ENCODE measurements at regions not wholly inside any gene's neighbourhood (a gene's known extent, or its start where the extent isn't known, plus 50 kb on each side); places are given as distances from the start of the nearest gene placed in this dataset.

DNA sequence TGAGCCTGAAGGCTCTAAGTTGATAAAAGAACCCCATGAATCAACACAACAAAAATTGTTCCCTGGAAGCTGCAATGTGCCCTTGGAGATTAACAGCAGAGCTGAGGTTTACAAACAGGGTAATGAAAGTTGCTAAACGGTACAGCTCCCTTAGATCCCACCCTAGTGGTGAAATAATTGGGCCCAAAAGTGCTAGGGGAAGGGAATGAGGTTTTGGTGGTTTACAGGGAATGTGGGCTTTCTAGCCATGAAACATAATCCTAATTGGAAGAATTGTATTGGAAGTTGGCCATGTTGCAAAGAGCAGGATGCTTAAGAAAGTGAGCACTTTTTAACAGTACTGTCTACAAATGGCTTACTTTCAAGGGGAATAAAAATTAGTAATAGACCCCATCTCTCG, 180.2 kb upstream of the SMIM21 start:
- peak; percentile 40 for DNase-seq (ENCODE audit: low spot score)

DNA sequence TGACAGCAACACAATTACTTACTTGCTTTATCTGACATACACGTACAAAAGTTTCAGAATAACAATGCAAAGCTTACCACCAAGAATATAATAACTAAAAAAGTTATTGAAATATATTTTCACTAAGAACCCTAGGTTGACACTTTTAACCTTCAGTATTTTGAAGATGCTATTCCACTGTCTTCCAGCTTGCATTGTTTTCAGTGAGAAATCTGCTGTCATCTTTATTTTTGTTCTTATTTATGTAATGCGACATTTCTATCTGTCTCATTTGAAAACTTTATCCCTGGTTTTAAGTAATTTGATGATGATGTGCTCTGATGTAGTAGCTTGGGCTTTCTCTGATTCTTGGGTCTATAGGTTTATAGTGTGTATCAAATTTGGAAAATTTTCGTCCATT, 165.0 kb upstream of the SMIM21 start:
- DNase-seq (ENCODE audit: low spot score) = no peak

DNA sequence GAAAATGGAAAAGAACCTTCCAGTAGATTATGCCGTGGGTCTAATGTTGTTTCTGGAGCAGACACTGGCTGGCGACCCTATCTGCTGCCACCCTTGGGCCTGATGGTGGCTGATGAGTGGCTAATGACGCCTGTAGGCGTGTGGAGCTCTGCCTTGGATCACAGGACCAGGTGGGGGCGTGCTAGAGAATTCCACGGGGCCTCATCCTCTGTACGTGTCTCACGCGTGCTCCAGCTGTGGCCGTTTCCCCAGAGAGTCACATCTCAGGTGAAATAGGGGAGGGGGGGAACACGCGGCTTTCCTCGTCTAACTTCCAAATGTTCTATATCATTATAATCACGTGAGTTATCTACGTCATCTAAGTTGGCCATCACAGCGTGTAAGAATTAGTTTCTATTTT, 160.9 kb upstream of the SMIM21 start:
- DNase-seq (ENCODE audit: low spot score) = no peak

DNA sequence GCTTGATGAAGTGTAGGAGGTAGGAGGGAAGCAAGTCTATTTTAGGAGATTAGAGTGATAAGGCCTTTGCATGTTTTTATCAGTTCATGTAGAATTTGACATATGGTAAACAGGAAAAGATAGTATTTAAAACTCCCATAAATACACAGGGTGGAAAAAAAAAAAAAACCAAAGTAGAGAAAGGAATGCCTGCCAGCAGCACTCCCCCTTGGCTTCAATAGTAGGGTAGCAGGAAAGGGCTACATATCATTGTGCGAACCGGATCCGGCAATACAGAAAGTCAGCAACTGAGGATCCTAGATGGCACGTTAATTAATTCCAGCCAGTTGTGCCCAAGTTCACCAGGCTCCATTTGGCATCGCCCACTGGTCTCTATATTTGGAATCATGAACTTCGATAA, 159.6 kb upstream of the SMIM21 start:
- DNase-seq (ENCODE audit: low spot score) = no peak

DNA sequence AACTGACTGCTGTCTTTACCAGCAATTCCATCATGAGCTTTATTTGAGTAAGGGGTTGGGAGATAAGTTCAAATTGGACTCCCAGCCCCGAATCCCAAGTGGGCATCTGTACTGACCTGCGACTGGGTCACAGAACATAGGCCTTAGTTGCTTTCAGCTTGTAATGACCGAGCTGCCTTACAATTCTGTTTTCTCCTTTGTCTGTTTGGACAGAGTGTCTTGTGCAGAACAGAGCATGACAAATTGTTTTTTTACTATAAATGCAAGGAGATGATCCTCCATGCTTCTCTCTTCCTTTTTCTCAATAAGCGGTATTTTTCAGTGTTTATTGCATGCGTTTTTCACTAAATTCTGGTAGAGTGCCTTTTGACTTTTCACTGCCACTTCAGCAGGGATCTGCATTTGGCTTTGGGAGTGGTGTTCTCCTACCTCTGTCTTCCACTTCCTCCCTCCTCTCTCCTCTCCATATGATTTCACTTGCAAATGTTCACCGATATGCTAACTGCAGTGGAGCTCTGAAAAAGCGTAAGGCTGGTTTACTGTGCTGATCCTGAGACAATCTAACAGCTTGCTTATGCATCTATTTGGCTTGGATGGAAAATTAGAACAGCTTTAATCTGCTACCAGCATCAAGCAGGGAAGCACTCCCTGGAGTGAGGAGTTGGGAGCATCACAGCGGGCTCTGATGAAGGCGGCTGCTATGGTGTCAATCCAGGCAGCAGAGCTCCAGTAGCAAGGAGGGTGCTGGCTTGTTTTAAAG, 158.8 kb upstream of the SMIM21 start:
- DNase-seq (ENCODE audit: low spot score) = no peak

DNA sequence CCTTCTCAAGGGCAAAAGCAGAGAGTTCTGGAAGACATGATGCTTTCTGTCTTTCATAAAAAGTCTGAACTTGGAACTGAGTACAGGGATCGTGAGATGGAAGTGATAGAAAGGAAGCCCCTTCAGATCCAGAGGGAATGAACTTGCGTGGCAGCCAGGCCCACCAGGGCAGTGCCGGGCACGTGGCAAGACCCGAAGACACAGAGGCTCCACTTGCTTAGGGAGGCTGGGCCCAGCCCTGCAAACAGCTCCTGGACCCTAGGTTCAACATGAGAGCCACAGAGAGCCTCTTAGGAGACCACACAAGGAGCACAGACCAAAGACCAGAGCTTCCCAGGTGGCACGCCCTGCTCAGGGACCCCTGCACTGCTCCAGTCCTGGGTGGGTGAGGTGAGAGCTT, 155.4 kb upstream of the SMIM21 start:
- no peak for DNase-seq (ENCODE audit: low spot score)

DNA sequence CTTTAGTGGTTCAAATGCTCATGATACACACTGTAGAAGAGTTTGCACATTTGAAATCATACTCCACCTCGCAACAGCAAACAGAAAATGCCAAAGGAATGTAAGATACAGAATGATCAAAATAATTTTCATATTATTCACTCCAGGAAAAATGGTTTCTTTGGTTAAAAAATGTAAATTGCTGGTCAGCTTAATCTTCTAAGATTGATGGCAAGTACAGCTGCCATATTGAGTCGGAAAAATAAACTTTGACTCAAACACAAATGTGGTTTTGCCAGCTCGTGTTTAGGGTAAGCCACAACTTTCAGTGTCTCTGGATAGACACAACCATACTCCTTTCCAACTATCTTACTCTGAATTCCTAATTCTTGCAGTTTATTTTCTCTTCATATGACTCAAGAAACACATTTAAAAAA, 154.9 kb upstream of the SMIM21 start:
- peak; percentile 73 for DNase-seq (ENCODE audit: low spot score)

DNA sequence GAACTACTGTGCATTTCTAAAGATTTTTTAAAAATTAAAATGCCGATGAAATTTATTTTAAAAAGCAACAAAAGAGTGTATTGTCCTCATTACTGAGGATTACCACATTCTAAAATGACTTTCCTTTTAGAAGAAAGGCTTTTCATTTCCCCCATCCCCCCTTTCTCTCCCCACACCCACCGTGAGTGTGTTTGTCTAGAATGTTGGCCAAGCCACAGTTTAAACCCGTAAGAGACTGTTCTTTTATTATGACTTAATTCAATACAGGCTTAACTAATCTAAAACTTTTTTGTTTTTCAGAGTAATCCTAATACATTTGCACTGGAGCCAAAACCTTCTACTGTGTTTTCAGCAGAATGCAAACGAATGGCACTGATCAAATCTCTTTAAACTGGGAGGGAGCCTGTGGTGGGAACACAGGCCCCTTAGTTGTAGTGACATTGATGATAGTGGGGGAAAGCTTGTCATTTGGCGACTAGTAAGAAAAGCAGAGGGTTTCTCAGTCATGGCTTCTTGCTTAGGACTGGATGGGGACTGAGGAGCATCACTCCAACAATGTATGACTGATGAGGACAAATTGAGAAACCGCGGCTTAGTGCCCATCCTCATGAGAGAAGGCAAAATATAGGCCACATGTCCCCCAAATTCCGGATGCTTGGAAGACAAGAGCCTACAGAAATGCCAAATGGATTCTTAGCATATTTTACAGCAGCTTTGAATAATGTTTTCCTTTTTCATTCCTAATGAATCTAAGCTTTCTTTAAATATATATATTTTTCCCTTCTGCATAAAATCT, 154.0 kb upstream of the SMIM21 start:
- DNase-seq (ENCODE audit: low spot score) = peak; percentile 38

DNA sequence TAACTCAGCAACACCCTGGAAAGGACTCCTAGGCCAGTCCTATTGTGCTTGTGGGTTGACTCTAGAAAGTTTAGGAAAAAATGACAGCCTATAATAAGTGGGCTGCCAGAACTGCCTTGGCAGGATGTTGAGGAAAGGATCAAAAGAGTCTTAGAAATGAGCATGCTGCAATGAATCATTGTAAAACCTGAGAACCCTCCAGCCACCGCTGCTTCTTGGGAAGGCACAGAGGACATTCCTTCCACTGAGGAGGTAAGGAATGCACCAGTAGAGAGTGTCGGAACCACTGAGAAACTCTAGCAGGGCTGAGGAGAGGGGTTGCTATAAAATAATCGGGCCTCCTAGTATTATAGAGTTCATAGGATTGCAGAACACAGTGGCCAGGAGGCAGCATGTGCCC, 146.7 kb upstream of the SMIM21 start:
- DNase-seq (ENCODE audit: low spot score) = peak; percentile 35

DNA sequence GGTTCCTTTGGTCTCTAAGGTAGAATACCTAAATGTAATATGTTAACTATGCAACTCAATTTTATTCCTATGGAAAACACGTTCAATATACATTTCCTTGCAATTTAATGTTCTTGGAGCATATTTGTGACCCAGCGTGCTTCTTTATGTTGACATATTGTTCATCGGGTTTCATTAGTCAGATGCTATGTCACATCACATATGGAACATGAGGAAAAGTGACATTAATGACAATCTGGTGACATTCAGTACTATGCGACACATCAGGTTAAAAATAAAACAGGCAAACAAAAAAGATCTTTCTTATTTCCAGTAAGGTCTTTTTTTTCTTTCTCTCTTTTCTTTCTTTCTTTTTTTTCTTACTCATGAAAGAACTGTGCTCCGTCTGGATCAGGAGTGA, 135.6 kb upstream of the SMIM21 start:
- no peak for DNase-seq (ENCODE audit: low spot score)

DNA sequence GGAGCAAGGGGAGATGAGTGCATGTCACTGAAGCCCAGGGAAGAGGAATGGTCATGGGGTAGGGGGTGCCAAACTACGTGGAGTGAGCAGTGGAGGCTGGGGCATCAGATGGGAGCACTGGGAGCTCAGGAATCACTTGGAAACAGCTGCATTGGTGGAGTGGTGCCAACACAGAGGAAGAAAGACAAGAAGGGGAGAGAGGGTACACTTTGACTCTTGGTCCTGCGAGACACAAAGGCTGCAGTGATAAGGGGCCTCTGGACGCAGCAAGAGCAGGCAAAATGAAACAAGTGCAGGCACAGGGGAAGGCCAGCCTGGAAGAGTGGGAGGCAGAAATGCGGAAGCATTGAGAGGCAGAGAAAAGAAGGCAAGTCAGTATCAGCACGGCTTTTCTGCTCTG, 134.7 kb upstream of the SMIM21 start:
- no peak for DNase-seq (ENCODE audit: low spot score)

DNA sequence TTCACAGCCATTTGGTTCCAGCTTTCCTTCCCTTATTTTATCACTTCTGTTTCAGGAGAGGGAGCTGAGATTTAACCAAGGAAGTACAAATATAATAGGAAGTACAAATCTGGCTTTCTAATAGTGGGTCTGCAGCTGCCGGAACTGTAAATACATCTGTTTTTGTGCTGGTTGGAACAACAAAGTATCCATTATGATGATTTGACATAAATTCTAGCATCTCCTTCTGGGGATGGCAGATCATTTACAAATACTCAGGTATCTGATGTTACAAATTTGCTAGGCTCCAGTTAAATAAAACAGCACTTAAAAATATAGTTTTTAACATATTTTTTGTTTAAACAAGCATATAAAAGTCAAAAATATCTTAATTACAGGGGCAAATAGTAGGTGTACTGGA, 131.3 kb upstream of the SMIM21 start:
- no peak for DNase-seq (ENCODE audit: low spot score)

DNA sequence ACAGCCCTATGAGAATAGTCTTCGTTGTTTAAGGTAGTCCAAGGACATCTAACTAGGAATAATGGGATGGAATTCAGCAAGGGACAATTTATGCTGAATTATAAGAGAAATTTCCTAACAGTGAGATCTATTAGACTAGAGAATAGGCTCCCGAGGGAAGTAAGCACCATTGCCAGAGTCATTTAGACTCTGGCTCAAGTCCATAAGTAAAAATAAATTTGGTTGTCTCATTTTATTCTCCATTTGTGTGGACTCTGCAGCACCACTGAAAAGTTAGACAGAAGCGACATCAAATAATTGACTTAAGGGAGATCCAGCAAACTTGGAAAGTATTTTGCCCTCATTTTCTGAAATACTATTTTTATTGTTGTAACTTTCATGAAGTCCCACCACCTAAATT, 129.3 kb upstream of the SMIM21 start:
- no peak for DNase-seq (ENCODE audit: low spot score)

DNA sequence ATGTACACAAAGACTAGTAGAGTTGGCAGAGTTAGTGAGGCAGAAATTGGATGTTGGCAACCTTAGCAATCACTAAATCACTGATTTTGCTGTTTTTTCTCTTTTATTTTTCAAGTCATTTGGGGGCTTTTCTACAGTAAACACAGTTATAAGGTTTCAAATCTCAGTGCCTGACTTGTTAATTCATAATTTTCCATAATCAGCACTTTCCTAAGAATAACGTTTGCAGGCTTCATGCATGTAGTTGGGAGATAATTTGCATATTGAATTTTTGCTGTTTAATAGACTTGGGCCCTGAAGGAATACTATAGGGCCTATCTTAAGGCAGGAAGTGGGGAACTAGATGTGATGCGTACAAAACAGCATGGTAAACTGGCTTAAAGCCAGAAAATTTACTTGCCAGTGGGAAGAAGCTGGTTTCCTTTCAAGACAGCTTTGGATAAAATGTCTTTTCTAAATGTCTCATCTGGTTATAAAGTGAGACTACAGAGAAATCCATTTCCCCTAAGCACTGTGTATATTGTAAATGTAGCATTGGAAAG, 127.2 kb upstream of the SMIM21 start:
- DNase-seq (ENCODE audit: low spot score) = no peak

DNA sequence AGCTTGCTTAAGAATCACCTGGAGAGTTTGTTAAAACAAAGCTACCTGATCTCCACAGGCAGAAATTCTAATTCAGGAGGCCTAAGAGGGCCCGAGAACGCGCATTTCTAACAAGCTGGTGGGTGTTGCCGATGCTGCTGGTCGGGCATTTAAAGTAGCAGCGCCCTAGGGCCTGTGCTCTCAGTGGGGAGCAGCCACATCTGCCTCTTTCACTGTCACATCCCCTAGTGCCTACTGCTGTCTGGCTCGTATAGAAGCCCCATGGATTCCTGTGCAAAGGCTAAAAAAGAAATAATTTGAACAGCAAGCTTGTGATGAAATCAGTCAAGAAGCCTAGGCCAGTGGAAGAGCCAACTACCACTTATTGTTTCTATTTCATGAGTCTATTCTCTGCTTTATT, 126.7 kb upstream of the SMIM21 start:
- DNase-seq (ENCODE audit: low spot score) = no peak

DNA sequence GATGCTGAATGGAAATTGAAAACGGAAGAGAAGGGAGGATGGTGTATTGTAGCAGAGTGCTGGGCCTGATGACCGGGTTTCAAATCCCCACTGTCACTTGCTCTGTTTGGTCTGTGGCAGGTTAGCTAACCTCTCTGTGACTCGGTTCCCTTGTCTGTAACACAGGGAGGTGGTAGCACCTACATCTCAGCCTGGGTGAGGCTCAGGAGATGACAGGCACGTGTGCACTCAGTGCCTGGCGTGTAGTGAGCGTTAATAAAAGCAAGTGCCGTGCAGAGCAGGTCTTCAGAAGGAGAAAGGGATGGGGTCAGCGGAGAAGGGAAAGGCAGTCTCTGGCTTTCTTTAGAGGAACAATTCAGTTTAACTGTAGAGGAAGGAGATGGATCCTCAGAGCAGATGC, 125.5 kb upstream of the SMIM21 start:
- no peak for DNase-seq (ENCODE audit: low spot score)

DNA sequence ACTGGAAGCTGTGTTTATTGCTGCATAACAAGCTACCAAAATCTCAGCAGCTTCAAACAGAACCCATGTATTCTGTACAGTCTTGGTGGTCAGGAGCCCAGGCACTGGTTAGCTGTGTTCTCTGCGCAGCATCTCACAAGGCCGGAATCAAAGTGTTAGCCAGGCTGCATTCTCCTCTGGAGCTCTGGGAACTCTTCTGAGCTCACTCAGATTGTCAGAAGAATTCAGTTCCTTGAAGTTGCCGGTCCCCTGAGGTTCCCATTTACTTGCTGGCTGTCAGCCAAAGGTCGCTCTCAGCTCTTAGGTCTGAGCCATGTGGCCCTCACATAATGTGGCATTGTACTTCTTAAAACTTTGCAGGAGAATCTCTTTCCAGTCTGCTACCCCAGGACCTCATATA, 123.6 kb upstream of the SMIM21 start:
- DNase-seq (ENCODE audit: low spot score) = no peak

DNA sequence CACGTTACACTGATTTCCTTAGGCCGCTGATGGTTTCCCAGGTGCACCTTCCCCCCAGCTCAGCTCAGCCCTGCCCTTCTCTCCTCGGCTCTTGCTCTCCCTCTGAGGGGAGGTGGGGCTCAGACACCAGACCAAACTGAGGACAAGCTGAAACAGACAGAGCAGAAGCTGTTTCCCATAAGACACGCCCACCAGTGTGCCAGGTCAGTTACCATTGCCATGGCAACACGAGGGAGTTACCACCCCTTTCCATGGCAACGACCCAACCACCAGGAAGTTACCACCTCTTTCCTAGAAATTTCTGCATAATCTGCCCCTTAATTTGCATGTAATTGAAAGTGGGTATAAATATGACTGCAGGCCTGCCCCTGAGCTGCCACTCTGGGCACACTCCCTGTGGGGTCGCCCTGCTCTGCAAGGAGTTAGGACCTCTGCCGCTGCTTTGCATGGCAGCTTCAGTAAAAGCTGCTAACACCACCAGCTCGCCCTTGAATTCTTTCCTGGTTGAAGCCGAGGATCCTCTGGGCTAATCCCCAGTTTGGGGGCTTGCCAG, 120.9 kb upstream of the SMIM21 start:
- no peak for DNase-seq (ENCODE audit: low spot score)

DNA sequence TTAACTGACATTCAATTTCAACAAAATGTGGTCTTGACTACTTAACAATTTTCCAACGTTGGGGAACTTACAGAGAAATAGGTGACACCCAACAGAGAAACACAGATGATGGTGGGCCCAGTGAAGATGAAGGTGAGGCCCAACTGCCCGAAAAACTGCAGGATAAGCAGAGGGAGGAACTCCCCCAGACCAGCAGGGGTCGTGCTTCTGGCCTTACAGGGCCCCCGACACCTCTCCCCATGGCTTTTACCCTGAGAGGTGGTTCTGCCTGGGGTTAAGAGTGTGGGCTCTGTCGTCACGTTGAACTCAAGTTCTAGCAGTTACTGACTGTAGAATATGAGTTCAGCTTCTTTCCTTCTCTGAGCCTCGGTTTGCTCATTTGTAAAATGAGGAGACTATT, 119.5 kb upstream of the SMIM21 start:
- no peak for DNase-seq (ENCODE audit: low spot score)

DNA sequence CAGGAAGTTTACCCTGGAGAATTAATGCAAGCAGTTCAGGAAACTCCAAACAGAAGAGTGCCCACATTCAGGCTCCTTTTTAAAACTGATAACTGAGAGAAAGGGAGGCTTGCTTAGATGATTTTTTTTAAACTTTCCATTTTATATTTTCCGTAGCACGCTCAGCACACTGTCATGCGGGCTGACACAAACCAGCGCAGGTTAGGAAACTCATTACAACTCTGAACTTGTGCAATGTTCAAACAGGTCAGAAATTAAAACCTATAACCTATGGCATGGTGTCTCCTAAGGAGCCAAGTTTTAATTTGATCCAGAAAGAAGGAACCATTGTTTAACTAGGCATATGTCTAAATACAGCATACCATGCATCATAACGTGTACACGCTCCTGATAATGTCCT, 117.7 kb upstream of the SMIM21 start:
- DNase-seq (ENCODE audit: low spot score) = no peak

DNA sequence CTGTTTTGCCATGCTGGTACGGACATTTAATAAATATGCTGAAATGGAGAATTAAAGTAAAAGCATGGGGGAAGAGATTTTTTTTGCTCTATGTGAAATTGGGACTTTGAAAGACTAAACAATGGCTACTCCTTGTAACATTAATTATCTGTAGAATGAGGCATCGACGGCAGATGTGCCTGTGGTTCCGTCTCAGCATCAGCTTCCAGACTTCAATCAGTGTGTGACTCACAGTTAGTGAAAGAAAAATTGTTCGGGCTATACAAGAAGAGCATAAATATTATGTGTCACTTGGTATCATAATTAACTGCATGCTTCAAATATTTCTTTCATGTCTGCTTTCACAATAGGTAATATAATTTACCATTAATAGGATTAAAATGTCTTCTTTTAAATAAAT, 117.0 kb upstream of the SMIM21 start:
- DNase-seq (ENCODE audit: low spot score) = peak; percentile 63

DNA sequence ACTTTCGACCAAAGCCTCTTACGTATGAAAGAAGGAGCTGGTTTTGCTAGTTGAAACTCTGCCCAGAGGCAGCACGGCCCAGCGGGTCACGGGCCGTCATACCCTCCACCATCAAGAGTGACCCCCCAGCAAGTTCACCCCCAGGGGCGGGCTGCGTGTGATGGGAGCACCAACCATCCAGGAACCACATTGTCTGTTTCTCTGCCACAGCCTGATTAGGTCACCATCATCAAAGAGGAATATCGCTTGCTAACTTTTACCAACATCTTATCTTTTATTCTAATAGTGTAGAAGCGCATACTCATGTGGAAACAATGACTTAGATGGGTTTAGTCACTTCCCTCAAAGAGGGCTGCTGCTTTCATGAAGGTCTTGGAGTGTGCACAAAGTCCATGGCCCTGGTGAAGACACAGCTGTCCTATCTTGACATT, 116.6 kb upstream of the SMIM21 start:
- peak; percentile 63 for DNase-seq (ENCODE audit: low spot score)

DNA sequence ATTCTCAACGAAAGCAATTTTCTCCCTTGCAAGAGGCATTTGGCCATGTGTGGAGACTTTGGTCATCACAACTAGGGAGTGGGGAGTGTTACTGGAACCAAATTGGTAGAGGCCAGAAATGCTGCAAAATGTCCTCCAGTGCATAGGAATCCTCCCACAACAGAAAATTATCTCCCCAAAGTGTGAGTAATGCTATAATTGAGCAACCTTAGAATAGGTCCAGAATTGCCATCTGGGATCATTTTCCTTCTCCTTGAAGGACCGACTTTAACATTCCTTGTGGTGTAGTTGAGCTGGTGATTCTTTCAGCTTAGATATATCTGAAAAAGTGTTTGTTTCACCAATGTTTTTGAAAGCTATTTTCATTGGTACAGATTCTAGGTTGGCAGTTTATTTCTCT, 111.2 kb upstream of the SMIM21 start:
- DNase-seq (ENCODE audit: low spot score) = peak; percentile 84

Data from AG08395 (cell line).